ENCODE measurements at regions not wholly inside any gene's neighbourhood (a gene's known extent, or its start where the extent isn't known, plus 50 kb on each side); places are given as distances from the start of the nearest gene placed in this dataset.

- no peak for DNase-seq (ENCODE audit: low read depth in 2 of 2)
Observed at GRCh38 chr4:81557306-81557705, 85.6 kb upstream of the RASGEF1B start.

GRCh38 chr4:81555489-81555888 is 83.8 kb upstream of the RASGEF1B start:
- no peak for DNase-seq (ENCODE audit: low read depth in 2 of 2)

- DNase-seq (ENCODE audit: low read depth in 2 of 2): no peak
Observed at GRCh38 chr4:81552086-81552485, 80.4 kb upstream of the RASGEF1B start.

GRCh38 chr4:81550388-81550859 is 78.7 kb upstream of the RASGEF1B start:
- no peak for DNase-seq (ENCODE audit: low read depth in 2 of 2)

GRCh38 chr4:81549984-81550383 is 78.3 kb upstream of the RASGEF1B start:
- DNase-seq (ENCODE audit: low read depth in 2 of 2): no peak

GRCh38 chr4:81546777-81547176 is 75.1 kb upstream of the RASGEF1B start:
- DNase-seq (ENCODE audit: low read depth in 2 of 2): no peak

- no peak for DNase-seq (ENCODE audit: low read depth in 2 of 2)
Observed at GRCh38 chr4:81541161-81541945, 69.6 kb upstream of the RASGEF1B start.

GRCh38 chr4:81538716-81539427 is 67.2 kb upstream of the RASGEF1B start:
- DNase-seq (ENCODE audit: low read depth in 2 of 2): no peak

- no peak for DNase-seq (ENCODE audit: low read depth in 2 of 2)
Observed at GRCh38 chr4:81531410-81531809, 59.7 kb upstream of the RASGEF1B start.

GRCh38 chr4:81528979-81529378 is 57.3 kb upstream of the RASGEF1B start:
- no peak for DNase-seq (ENCODE audit: low read depth in 2 of 2)

- no peak for DNase-seq (ENCODE audit: low read depth in 2 of 2)
Observed at GRCh38 chr4:81528200-81528599, 56.5 kb upstream of the RASGEF1B start.

GRCh38 chr4:81527709-81528108 is 56.0 kb upstream of the RASGEF1B start:
- DNase-seq (ENCODE audit: low read depth in 2 of 2): no peak

GRCh38 chr4:81527115-81527514 is 55.4 kb upstream of the RASGEF1B start:
- DNase-seq (ENCODE audit: low read depth in 2 of 2): no peak

GRCh38 chr4:81526706-81527105 is 55.0 kb upstream of the RASGEF1B start:
- DNase-seq (ENCODE audit: low read depth in 2 of 2): no peak

- DNase-seq (ENCODE audit: low read depth in 2 of 2): no peak
Observed at GRCh38 chr4:81523672-81524327, 52.1 kb upstream of the RASGEF1B start.

- no peak for DNase-seq (ENCODE audit: low read depth in 2 of 2)
Observed at GRCh38 chr4:81522711-81523110, 51.0 kb upstream of the RASGEF1B start.

- DNase-seq (ENCODE audit: low read depth in 2 of 2): no peak
Observed at GRCh38 chr4:81521708-81522107, 50.0 kb upstream of the RASGEF1B start.

Data from stimulated activated CD4-positive, alpha-beta T cell treated with anti-CD3 and anti-CD28 coated beads, Interleukin-1b, Interleukin-23, amount 100 ng/mL, for 4 hours (primary cell).